ENCODE measurements at regions not wholly inside any gene's neighbourhood (a gene's known extent, or its start where the extent isn't known, plus 50 kb on each side); places are given as distances from the start of the nearest gene placed in this dataset.

- peak; percentile 54 for DNase-seq (ENCODE audit: low read depth)
- no peak for TF ChIP-seq CTCF (IDR thresholded peaks at IDR 0.05; ENCODE audit: low read length, missing control alignments)
- no peak overlapping the region for H3K4me3 ChIP-seq (replicated peaks; ENCODE audit: low read depth, low read length)
Measured at GRCh38 chr1:106768501-106768900, 288.0 kb upstream of the PRMT6 start.

GRCh38 chr1:106773206-106773605 is 283.3 kb upstream of the PRMT6 start:
- DNase-seq (ENCODE audit: low read depth) = no peak
- no peak for TF ChIP-seq CTCF (IDR thresholded peaks at IDR 0.05; ENCODE audit: low read length, missing control alignments)

DNA sequence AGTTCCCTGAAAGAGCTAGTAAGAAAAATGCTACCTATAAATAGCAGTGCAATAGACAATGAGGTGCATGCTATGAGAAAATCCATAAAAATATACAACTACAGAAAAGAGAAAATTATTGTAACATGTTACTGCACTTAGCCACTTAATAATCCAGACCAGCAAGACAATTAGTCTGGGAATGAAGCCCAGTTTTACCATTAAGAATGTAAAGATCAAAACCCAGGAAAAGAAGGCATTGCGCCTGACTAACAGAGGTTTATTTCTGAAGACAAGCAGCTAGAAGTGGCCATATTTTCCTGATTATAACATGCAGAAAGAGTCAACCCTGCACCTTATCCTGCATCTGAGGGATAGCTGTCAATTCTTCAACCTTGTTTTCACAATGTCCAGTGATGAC is 276.4 kb upstream of the PRMT6 start:
- H3K4me3 ChIP-seq (replicated peaks; ENCODE audit: low read depth, low read length) = no peak overlapping the region
- TF ChIP-seq CTCF (IDR thresholded peaks at IDR 0.05; ENCODE audit: low read length, missing control alignments) = no peak
- DNase-seq (ENCODE audit: low read depth) = no peak

More at GRCh38 chr1:106773206-106773605, 283.3 kb upstream of the PRMT6 start:
- no peak overlapping the region for H3K4me3 ChIP-seq (replicated peaks; ENCODE audit: low read depth, low read length)

- DNase-seq (ENCODE audit: low read depth) = no peak
- no peak for TF ChIP-seq CTCF (IDR thresholded peaks at IDR 0.05; ENCODE audit: low read length, missing control alignments)
- H3K4me3 ChIP-seq (replicated peaks; ENCODE audit: low read depth, low read length) = no peak overlapping the region
Measured at GRCh38 chr1:106780806-106781569, 275.5 kb upstream of the PRMT6 start.

GRCh38 chr1:106785176-106785575 is 271.3 kb upstream of the PRMT6 start:
- no peak for TF ChIP-seq CTCF (IDR thresholded peaks at IDR 0.05; ENCODE audit: low read length, missing control alignments)
- no peak overlapping the region for H3K4me3 ChIP-seq (replicated peaks; ENCODE audit: low read depth, low read length)
- no peak for DNase-seq (ENCODE audit: low read depth)

GRCh38 chr1:106787520-106787919 is 269.0 kb upstream of the PRMT6 start:
- no peak overlapping the region for H3K4me3 ChIP-seq (replicated peaks; ENCODE audit: low read depth, low read length)
- no peak for TF ChIP-seq CTCF (IDR thresholded peaks at IDR 0.05; ENCODE audit: low read length, missing control alignments)
- no peak for DNase-seq (ENCODE audit: low read depth)

DNA sequence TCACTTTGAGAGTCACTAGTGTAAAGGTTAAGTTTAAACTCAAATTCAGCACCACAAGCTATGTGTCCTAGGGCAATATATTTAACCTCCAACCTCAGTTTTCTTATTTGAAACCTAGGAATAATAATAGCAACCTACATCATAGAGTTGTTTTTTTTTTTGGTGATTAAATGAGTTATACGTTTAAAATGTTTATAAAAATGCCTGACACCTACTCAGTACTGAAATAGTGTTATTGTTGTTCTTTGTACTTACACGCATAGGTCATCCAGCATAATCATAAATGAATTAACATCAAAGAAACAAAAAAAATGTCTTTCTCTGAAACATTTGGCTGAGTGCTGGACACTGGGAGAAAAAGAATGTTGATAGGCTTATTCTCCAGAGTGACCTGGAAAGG is 266.8 kb upstream of the PRMT6 start:
- TF ChIP-seq CTCF (IDR thresholded peaks at IDR 0.05; ENCODE audit: low read length, missing control alignments) = no peak
- no peak for DNase-seq (ENCODE audit: low read depth)

More for the DNA sequence above, 266.8 kb upstream of the PRMT6 start:
- H3K4me3 ChIP-seq (replicated peaks; ENCODE audit: low read depth, low read length) = no peak overlapping the region
